Testis (tissue), 2 donors: ENCODE measurements at regions not wholly inside any gene's neighbourhood (a gene's known extent, or its start where the extent isn't known, plus 50 kb on each side); places are given as distances from the start of the nearest gene placed in this dataset.

Source experiments
- DNase-seq: peaks from one replicate; pipeline ENCODE4 v3.0.0-alpha.2; 2019
- H3K27ac ChIP-seq, 2 donors: fragments of 200-600 bp; sonication (generic); one replicate each; pipeline ENCODE4 v1.5.1; 2019
- H3K27me3 ChIP-seq: fragments of 200-600 bp; sonication (generic); one replicate; pipeline ENCODE4 v1.5.1; 2019
- H3K36me3 ChIP-seq: fragments of 200-600 bp; sonication (generic); one replicate; pipeline ENCODE4 v1.5.1; 2017; ENCODE audit warnings: low read depth; ENCODE audit errors: missing control alignments
- H3K4me1 ChIP-seq: fragments of 200-600 bp; sonication (generic); one replicate; pipeline ENCODE4 v1.5.1; 2019
- H3K4me3 ChIP-seq, 2 donors: fragments of 200-600 bp; sonication (generic); one replicate each; pipeline ENCODE4 v1.5.1; 2017 to 2019
- H3K9me3 ChIP-seq: fragments of 200-600 bp; sonication (generic); one replicate; pipeline ENCODE4 v1.5.1; 2017
- CTCF ChIP-seq, 3 experiments: fragments of 450-650 bp in 2 of 3; fragments of 200-600 bp in 1 of 3; sonication (generic) in 1 of 3; IDR thresholded peaks; one replicate each; pipeline ENCODE4 v1.5.1; 2016 to 2019; ENCODE audit warnings: antibody characterized with exemption in 3 of 3, mild to moderate bottlenecking in 2 of 3, moderate library complexity in 1 of 3
- POLR2A ChIP-seq: fragments of 450-650 bp; IDR thresholded peaks from one replicate; pipeline ENCODE4 v1.6.1; 2017; ENCODE audit warnings: antibody characterized with exemption, mild to moderate bottlenecking, moderate library complexity
- WGBS, 2 donors: methylation state at CpG; one replicate each; pipeline ENCODE4 v1.1.5; 2018; 5-methylcytosine and 5-hydroxymethylcytosine counted together
- intact Hi-C: fragments of 100-400 bp; cut with DNase I; formaldehyde crosslinking; loops from one replicate; pipeline ENCODE4 v1.15.1; 2023; ENCODE audit warnings: low total_unique reads

GRCh38 chr21:35509001-35509704 is 460.1 kb upstream of the RUNX1 start:
- H3K27ac ChIP-seq: no peak overlapping the region
- DNase-seq: no peak
- H3K4me1 ChIP-seq: peaks cover 1% of the 10 kb centered on the region
- H3K36me3 ChIP-seq: no peaks in the 10 kb centered on the region
- intact Hi-C loops: no loop called here
- no peaks in the 10 kb centered on the region for H3K27me3 ChIP-seq
- H3K9me3 ChIP-seq: no peaks in the 10 kb centered on the region
- 90% methylated on average over 5 of the region's 5 CpGs for WGBS, 2 donors
- H3K4me3 ChIP-seq: no peak overlapping the region
- TF ChIP-seq POLR2A (no peak), CTCF (IDR thresholded peaks at IDR 0.05) (no peak)

GRCh38 chr21:35508139-35508888 is 459.2 kb upstream of the RUNX1 start:
- H3K27ac ChIP-seq: no peak overlapping the region
- H3K27me3 ChIP-seq: no peaks in the 10 kb centered on the region
- no peaks in the 10 kb centered on the region for H3K36me3 ChIP-seq
- H3K4me3 ChIP-seq: no peak overlapping the region
- WGBS, 2 donors: 77 to 83% methylated on average over 8 of the region's 8 CpGs
- TF ChIP-seq POLR2A (no peak), CTCF (IDR thresholded peaks at IDR 0.05) (no peak)
- intact Hi-C loops: no loop called here
- DNase-seq: peak; percentile 49
- peaks cover 7% of the 10 kb centered on the region for H3K4me1 ChIP-seq
- no peaks in the 10 kb centered on the region for H3K9me3 ChIP-seq

- Histone ChIP-seq H3K27ac (no peak overlapping the region), H3K4me1 (peaks cover 7% of the 10 kb centered on the region), H3K27me3 (no peaks in the 10 kb centered on the region), H3K4me3 (no peak overlapping the region), H3K9me3 (no peaks in the 10 kb centered on the region), H3K36me3 (no peaks in the 10 kb centered on the region)
- DNase-seq: no peak
- no peak for TF ChIP-seq POLR2A
- no peak for TF ChIP-seq CTCF (IDR thresholded peaks at IDR 0.05)
- intact Hi-C loops: no loop called here
- 73 to 83% methylated on average over 4 of the region's 4 CpGs for WGBS, 2 donors
Observed at GRCh38 chr21:35507181-35507759, 458.2 kb upstream of the RUNX1 start.

- Histone ChIP-seq H3K36me3 (no peaks in the 10 kb centered on the region), H3K27me3 (no peaks in the 10 kb centered on the region), H3K27ac (no peak overlapping the region), H3K4me1 (peaks cover 7% of the 10 kb centered on the region), H3K4me3 (no peak overlapping the region), H3K9me3 (no peaks in the 10 kb centered on the region)
- intact Hi-C loops: no loop called here
- no peak for DNase-seq
- TF ChIP-seq POLR2A (no peak), CTCF (IDR thresholded peaks at IDR 0.05) (no peak)
- WGBS, 2 donors: 67 to 72% methylated on average over 2 of the region's 2 CpGs
Observed at GRCh38 chr21:35506771-35507170, 457.7 kb upstream of the RUNX1 start.
